Aorta (tissue), 5 donors: ENCODE measurements at regions not wholly inside any gene's neighbourhood (a gene's known extent, or its start where the extent isn't known, plus 50 kb on each side); places are given as distances from the start of the nearest gene placed in this dataset.

Experiments used
- ATAC-seq: fragments of 200-7000 bp; cut with Tn5 transposase; one replicate; pipeline ENCODE4 v1.9.1; 2022; ENCODE audit warnings: moderate library complexity; ENCODE audit not compliant: low FRiP score
- DNase-seq, 2 donors: peaks; one replicate each; pipeline ENCODE4 v3.0.0-alpha.2; 2020
- H3K27ac ChIP-seq, 2 donors: one replicate each; pipeline ENCODE4 v1.5.1; 2013; ENCODE audit warnings: low read length in 2 of 2, mild to moderate bottlenecking in 2 of 2, moderate library complexity in 2 of 2, control low read depth in 1 of 2, inconsistent platforms in 1 of 2, low read depth in 1 of 2
- H3K27me3 ChIP-seq, 2 donors: one replicate each; pipeline ENCODE4 v1.6.1; 2013; ENCODE audit warnings: control low read depth in 1 of 2, low read length in 1 of 2, mild to moderate bottlenecking in 1 of 2, moderate library complexity in 1 of 2; ENCODE audit not compliant: insufficient read depth in 2 of 2, control insufficient read depth in 1 of 2
- H3K36me3 ChIP-seq, 2 donors: one replicate each; pipeline ENCODE4 v1.6.1; 2013; ENCODE audit warnings: control low read depth in 1 of 2, low read length in 1 of 2, mild to moderate bottlenecking in 1 of 2; ENCODE audit not compliant: insufficient read depth in 2 of 2, control insufficient read depth in 1 of 2
- H3K4me1 ChIP-seq, 2 donors: one replicate each; pipeline ENCODE4 v1.6.1; 2013; ENCODE audit warnings: low read length in 2 of 2, control low read depth in 1 of 2, mild to moderate bottlenecking in 1 of 2, moderate library complexity in 1 of 2; ENCODE audit not compliant: insufficient read depth in 2 of 2, control insufficient read depth in 1 of 2
- H3K4me3 ChIP-seq, 2 donors: one replicate each; pipeline ENCODE4 v1.5.1; 2013; ENCODE audit warnings: low read length in 2 of 2, control low read depth in 1 of 2, mild to moderate bottlenecking in 1 of 2
- H3K9me3 ChIP-seq: one replicate; pipeline ENCODE4 v1.6.1; 2013; ENCODE audit warnings: mild to moderate bottlenecking, low read length; ENCODE audit not compliant: control insufficient read depth
- WGBS, 2 donors: extraction: QIAGEN DNeasy Blood & Tissue Kit; methylation state at CpG; one replicate each; pipeline ENCODE4 v1.1.7; 2013; 5-methylcytosine and 5-hydroxymethylcytosine counted together
- intact Hi-C, 2 donors: fragments of 100-400 bp; cut with DNase I; formaldehyde crosslinking; loops; one replicate each; pipeline versions ENCODE4 v1.14.2 to v1.15.0; 2022
- donor health status: healthy with polysubstance abuse.
- donor health status: Bipolar disorder and iron deficiency.
- donor health status: DM: no; HTN: no; CAD: no.
- donor health status: DM: no; HTN: no; CAD: no.
- donor health status: DM: yes; HTN: yes; CAD: no.

- H3K36me3 ChIP-seq: no peaks in the 10 kb centered on the region
- no peaks in the 10 kb centered on the region for H3K9me3 ChIP-seq
- DNase-seq: no peak
- H3K27ac ChIP-seq: no peak overlapping the region
- no peak overlapping the region for H3K4me3 ChIP-seq
- 74 to 83% methylated on average over 1 of the region's 1 CpG for WGBS, 2 donors
- no peaks in the 10 kb centered on the region for H3K4me1 ChIP-seq
- no peak for ATAC-seq
- intact Hi-C loops: no loop called here
- no peaks in the 10 kb centered on the region for H3K27me3 ChIP-seq
Observed at GRCh38 chrX:97858592-97858991, 974.9 kb downstream of the RPA4 start.

DNA sequence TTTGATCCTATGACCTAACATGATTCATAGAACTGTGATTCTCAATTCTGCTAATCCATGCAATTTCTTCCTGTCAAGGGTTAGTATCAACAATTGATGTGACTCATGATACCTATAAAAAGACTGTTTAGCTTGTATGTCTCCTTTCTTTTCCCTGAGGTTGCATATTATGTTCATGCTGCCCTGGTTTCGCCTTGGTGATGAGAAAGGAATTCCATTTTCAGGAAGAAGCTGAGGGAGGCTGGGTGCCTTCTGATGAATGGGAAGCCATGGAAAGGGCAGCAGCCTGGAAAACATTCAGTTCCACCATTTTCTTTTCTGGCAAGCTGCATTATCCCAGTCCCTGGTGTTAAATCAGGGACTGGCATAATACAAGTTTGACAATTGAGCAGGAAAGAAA is 976.5 kb downstream of the RPA4 start:
- no peak overlapping the region for H3K27ac ChIP-seq
- ATAC-seq: no peak
- no peak for DNase-seq
- no peaks in the 10 kb centered on the region for H3K9me3 ChIP-seq
- intact Hi-C loops: no loop called here
- H3K4me1 ChIP-seq: no peaks in the 10 kb centered on the region
- no peaks in the 10 kb centered on the region for H3K27me3 ChIP-seq
- H3K36me3 ChIP-seq: no peaks in the 10 kb centered on the region
- 85 to 96% methylated on average over 1 of the region's 1 CpG for WGBS, 2 donors
- no peak overlapping the region for H3K4me3 ChIP-seq

- Histone ChIP-seq H3K9me3 (no peaks in the 10 kb centered on the region), H3K4me3 (no peak overlapping the region), H3K4me1 (no peaks in the 10 kb centered on the region), H3K27ac (no peak overlapping the region), H3K36me3 (no peaks in the 10 kb centered on the region), H3K27me3 (no peaks in the 10 kb centered on the region)
- DNase-seq: no peak
- ATAC-seq: no peak
- intact Hi-C loops: no loop called here
- WGBS, 2 donors: 63 to 68% methylated on average over 3 of the region's 3 CpGs
Observed at GRCh38 chrX:97863261-97863660, 979.6 kb downstream of the RPA4 start.

GRCh38 chrX:97867266-97867665 is 983.6 kb downstream of the RPA4 start:
- Histone ChIP-seq H3K27ac (no peak overlapping the region), H3K27me3 (no peaks in the 10 kb centered on the region), H3K4me1 (no peaks in the 10 kb centered on the region), H3K9me3 (no peaks in the 10 kb centered on the region), H3K4me3 (no peak overlapping the region), H3K36me3 (no peaks in the 10 kb centered on the region)
- intact Hi-C loops: no loop called here
- DNase-seq: no peak
- ATAC-seq: no peak
- WGBS, 2 donors: 72 to 80% methylated on average over 2 of the region's 2 CpGs

DNA sequence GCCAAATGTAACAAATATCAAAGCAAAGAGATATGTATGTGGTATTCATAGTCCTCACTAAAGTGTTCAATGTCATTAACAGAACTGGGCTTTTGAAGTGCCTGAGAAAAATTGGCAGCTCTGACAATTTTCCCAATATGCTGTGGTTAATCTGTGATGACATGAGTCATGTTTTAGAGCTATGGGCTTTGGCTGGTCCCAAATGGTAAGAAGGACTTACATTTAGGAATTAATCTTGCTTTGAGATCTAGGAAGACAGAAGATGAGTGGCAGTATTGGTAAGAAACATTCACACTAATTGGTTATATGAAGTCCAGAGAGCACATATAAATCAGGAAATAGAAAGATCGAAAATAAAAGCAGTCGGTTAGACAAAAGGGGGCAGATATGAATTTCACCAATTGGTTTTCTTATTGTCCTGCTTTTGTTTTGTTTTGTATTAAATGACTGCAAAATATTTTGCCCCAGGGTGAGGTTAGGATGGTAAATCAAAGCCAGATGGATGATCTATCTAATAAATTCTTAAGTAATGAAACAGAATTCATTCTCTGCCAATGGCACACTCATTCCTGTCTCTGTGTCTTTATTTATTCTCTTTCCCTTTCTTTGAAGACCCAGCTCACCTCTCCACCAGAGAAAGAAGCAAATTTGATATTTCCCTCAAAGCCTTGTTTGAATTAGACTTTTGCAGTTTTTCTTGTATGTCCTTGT is 993.1 kb downstream of the RPA4 start:
- no peak for DNase-seq
- ATAC-seq: no peak
- H3K27ac ChIP-seq: no peak overlapping the region
- intact Hi-C loops: no loop called here
- no peaks in the 10 kb centered on the region for H3K36me3 ChIP-seq
- H3K4me3 ChIP-seq: no peak overlapping the region
- WGBS, 2 donors: 90 to 96% methylated on average over 2 of the region's 2 CpGs
- no peaks in the 10 kb centered on the region for H3K27me3 ChIP-seq
- no peaks in the 10 kb centered on the region for H3K4me1 ChIP-seq
- no peaks in the 10 kb centered on the region for H3K9me3 ChIP-seq

GRCh38 chrX:97882306-97882705 is 998.6 kb downstream of the RPA4 start:
- Histone ChIP-seq H3K9me3 (no peaks in the 10 kb centered on the region), H3K4me3 (no peak overlapping the region), H3K27me3 (no peaks in the 10 kb centered on the region), H3K4me1 (no peaks in the 10 kb centered on the region), H3K27ac (no peak overlapping the region), H3K36me3 (no peaks in the 10 kb centered on the region)
- intact Hi-C loops: no loop called here
- no peak for ATAC-seq
- 38 to 50% methylated on average over 3 of the region's 3 CpGs for WGBS, 2 donors
- no peak for DNase-seq

GRCh38 chrX:97895751-97896150 is 1012.0 kb downstream of the RPA4 start:
- Histone ChIP-seq H3K4me1 (no peaks in the 10 kb centered on the region), H3K27me3 (no peaks in the 10 kb centered on the region), H3K4me3 (no peak overlapping the region), H3K27ac (no peak overlapping the region), H3K36me3 (no peaks in the 10 kb centered on the region), H3K9me3 (no peaks in the 10 kb centered on the region)
- intact Hi-C loops: no loop called here
- DNase-seq: no peak
- no peak for ATAC-seq
- 2 to 7% methylated on average over 1 of the region's 1 CpG for WGBS, 2 donors

- no peak overlapping the region for H3K4me3 ChIP-seq
- no peaks in the 10 kb centered on the region for H3K9me3 ChIP-seq
- no peaks in the 10 kb centered on the region for H3K4me1 ChIP-seq
- ATAC-seq: no peak
- H3K27me3 ChIP-seq: no peaks in the 10 kb centered on the region
- no peak overlapping the region for H3K27ac ChIP-seq
- intact Hi-C loops: no loop called here
- DNase-seq: no peak
- no peaks in the 10 kb centered on the region for H3K36me3 ChIP-seq
- WGBS, 2 donors: 77 to 95% methylated on average over 1 of the region's 1 CpG
Observed at GRCh38 chrX:97897998-97898397, 1014.3 kb downstream of the RPA4 start.

DNA sequence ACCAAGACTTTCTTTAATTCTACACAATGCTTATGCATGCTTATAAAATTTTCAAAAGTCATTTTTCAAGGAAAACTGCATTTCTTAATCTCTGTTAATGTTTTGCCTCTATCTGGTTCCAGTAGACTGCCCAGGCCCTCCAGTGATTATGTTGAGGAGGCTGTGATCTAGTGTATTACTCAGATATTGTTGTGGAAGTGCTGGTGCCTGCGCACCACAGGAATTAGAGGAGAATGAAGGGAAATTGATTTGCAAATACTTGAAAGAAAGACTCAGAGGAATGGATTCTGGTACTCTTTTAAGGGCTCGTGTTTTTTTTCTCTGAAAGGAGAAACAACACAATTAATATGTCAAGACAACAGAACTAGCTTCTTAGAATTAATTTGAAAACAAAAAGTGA is 1015.1 kb downstream of the RPA4 start:
- no peaks in the 10 kb centered on the region for H3K4me1 ChIP-seq
- DNase-seq (no peak), ATAC-seq (no peak)
- no peaks in the 10 kb centered on the region for H3K27me3 ChIP-seq
- no peaks in the 10 kb centered on the region for H3K9me3 ChIP-seq
- WGBS, 2 donors: 59 to 65% methylated on average over 2 of the region's 2 CpGs
- H3K27ac ChIP-seq: no peak overlapping the region
- intact Hi-C loops: no loop called here
- no peaks in the 10 kb centered on the region for H3K36me3 ChIP-seq
- no peak overlapping the region for H3K4me3 ChIP-seq
